ENCODE measurements at regions not wholly inside any gene's neighbourhood (a gene's known extent, or its start where the extent isn't known, plus 50 kb on each side); places are given as distances from the start of the nearest gene placed in this dataset.

- BruUV-seq (replicated peaks) = no TSS peak
- Histone ChIP-seq H3K9ac (ENCODE audit: low read length) (no peak overlapping the region), H3K27me3 (ENCODE audit: insufficient read depth, low read length) (no peaks in the 10 kb centered on the region), H3K4me3 (replicated peaks in 1 of 2; ENCODE audit: low read depth in 1 of 2, low read length in 2 of 2) (no peak overlapping the region), H3K27ac (ENCODE audit: low read depth, low read length) (no peak overlapping the region), H4K20me1 (ENCODE audit: insufficient read depth) (no peaks in the 10 kb centered on the region), H2AFZ (ENCODE audit: low read depth, low read length, poor library complexity, severe bottlenecking) (no peak overlapping the region), H3K4me2 (ENCODE audit: low read length) (no peak overlapping the region), H3K36me3 (ENCODE audit: control insufficient read depth in 1 of 2, insufficient read depth in 2 of 2, low read length in 2 of 2) (no peaks in the 10 kb centered on the region), H3K79me2 (ENCODE audit: insufficient read depth, low read length) (no peaks in the 10 kb centered on the region), H3K4me1 (ENCODE audit: control insufficient read depth in 1 of 2, insufficient read depth in 2 of 2, low read length in 2 of 2) (no peaks in the 10 kb centered on the region), H3K9me2 (ENCODE audit: insufficient read depth) (no peaks in the 10 kb centered on the region), H3K9me3 (ENCODE audit: control insufficient read depth in 1 of 2, insufficient read depth in 1 of 2, low read depth in 1 of 2, low read length in 2 of 2) (no peaks in the 10 kb centered on the region)
- TF ChIP-seq CBX3 (IDR thresholded peaks at IDR 0.05; ENCODE audit: low read depth) = no peak
- no peak for TF ChIP-seq ZFX (IDR thresholded peaks at IDR 0.05)
- no peak for TF ChIP-seq YY1 (IDR thresholded peaks at IDR 0.05; ENCODE audit: extremely low read depth, insufficient replicate concordance, low read depth, low read length)
- no peak for TF ChIP-seq EZH2phosphoT487 (IDR thresholded peaks at IDR 0.05; ENCODE audit: borderline replicate concordance)
- no peak for TF ChIP-seq MAX (IDR thresholded peaks at IDR 0.05)
- no peak for TF ChIP-seq POLR2AphosphoS5 (IDR thresholded peaks at IDR 0.05; ENCODE audit: low read depth, low read length)
- TF ChIP-seq SP1 (IDR thresholded peaks at IDR 0.05; ENCODE audit: low read depth) = no peak
- no peak for TF ChIP-seq SIN3A (IDR thresholded peaks at IDR 0.05; ENCODE audit: low read depth)
- no peak for TF ChIP-seq REST (IDR thresholded peaks at IDR 0.05; ENCODE audit: low read depth)
- no peak for TF ChIP-seq JUND (IDR thresholded peaks at IDR 0.05)
- no peak for TF ChIP-seq EZH2 (IDR thresholded peaks at IDR 0.05)
- TF ChIP-seq EGR1 (IDR thresholded peaks at IDR 0.05; ENCODE audit: low read depth) = no peak
- no peak for TF ChIP-seq CTCF (IDR thresholded peaks at IDR 0.05 in 2 of 3, conservative IDR thresholded peaks at IDR 0.05 in 1 of 3; ENCODE audit: borderline replicate concordance in 1 of 3, insufficient read depth in 1 of 3, low read depth in 2 of 3, low read length in 2 of 3)
- no peak for TF ChIP-seq TCF7L2 (IDR thresholded peaks at IDR 0.05; ENCODE audit: borderline replicate concordance, extremely low read depth, insufficient read depth, insufficient read length)
- TF ChIP-seq ATF3 (IDR thresholded peaks at IDR 0.05) = no peak
- TF ChIP-seq ZBTB33 (IDR thresholded peaks at IDR 0.05; ENCODE audit: extremely low read depth, insufficient replicate concordance, low read length) = no peak
- TF ChIP-seq CEBPB (IDR thresholded peaks at IDR 0.05; ENCODE audit: low read depth) = no peak
- TF ChIP-seq SRF (IDR thresholded peaks at IDR 0.05; ENCODE audit: low read depth) = no peak
- no peak for TF ChIP-seq POLR2A (IDR thresholded peaks at IDR 0.05; ENCODE audit: borderline replicate concordance, extremely low read depth, insufficient read depth, insufficient read length)
- ATAC-seq = no peak
- POLR2A ChIA-PET = no interaction called here
- RAD21 ChIA-PET (ENCODE audit: low non-redundant PET in 1 of 2, low total read pairs in 2 of 2, uncharacterized antibody in 2 of 2, unreplicated experiment in 2 of 2) = no interaction called here
- DNase-seq (ENCODE audit: low read depth, low spot score) = no peak
- CTCF ChIA-PET = no interaction called here
- intact Hi-C loops (cut with micrococcal nuclease) = no loop called here
These were observed 314.2 kb upstream of the MCTP2 start for GRCh38 chr15:93917181-93917580.
